Neuronal stem cell (in vitro differentiated cells): ENCODE measurements at regions not wholly inside any gene's neighbourhood (a gene's known extent, or its start where the extent isn't known, plus 50 kb on each side); places are given as distances from the start of the nearest gene placed in this dataset.

Source experiments
- DNase-seq: peaks from one replicate; pipeline ENCODE4 v3.0.0-alpha.2; 2013; ENCODE audit warnings: low spot score
- H2AFZ ChIP-seq: one replicate; pipeline ENCODE4 v1.6.1; 2013; ENCODE audit warnings: mild to moderate bottlenecking, low read length, inconsistent platforms
- H2AK5ac ChIP-seq: 2 replicates; pipeline ENCODE4 v1.6.1; 2013; ENCODE audit warnings: low read depth, mild to moderate bottlenecking, inconsistent platforms, low read length, moderate library complexity, mixed read lengths
- H2BK120ac ChIP-seq: 2 replicates; pipeline ENCODE4 v1.6.1; 2013; ENCODE audit warnings: low read depth, mild to moderate bottlenecking, inconsistent platforms, low read length, moderate library complexity, mixed read lengths
- H2BK12ac ChIP-seq: one replicate; pipeline ENCODE4 v1.6.1; 2013; ENCODE audit warnings: low read length, inconsistent platforms
- H2BK15ac ChIP-seq: 2 replicates; pipeline ENCODE4 v1.6.1; 2013; ENCODE audit warnings: mild to moderate bottlenecking, low read length, inconsistent platforms, mixed read lengths
- H2BK5ac ChIP-seq: one replicate; pipeline ENCODE4 v1.6.1; 2013; ENCODE audit warnings: inconsistent platforms, mild to moderate bottlenecking, low read length, moderate library complexity
- H3K14ac ChIP-seq: one replicate; pipeline ENCODE4 v1.6.1; 2013; ENCODE audit warnings: low read length, inconsistent platforms
- H3K18ac ChIP-seq: 2 replicates; pipeline ENCODE4 v1.6.1; 2013; ENCODE audit warnings: low read length, inconsistent platforms
- H3K23ac ChIP-seq: 2 replicates; pipeline ENCODE4 v1.6.1; 2013; ENCODE audit warnings: low read depth, mild to moderate bottlenecking, mixed read lengths, low read length, inconsistent platforms; ENCODE audit not compliant: poor library complexity
- H3K27ac ChIP-seq: replicated peaks from 3 replicates; pipeline ENCODE4 v1.5.1; 2013; ENCODE audit warnings: low read length, inconsistent platforms
- H3K27me3 ChIP-seq, 3 experiments: 2 replicates each; pipeline ENCODE4 v1.6.1; 2013; ENCODE audit warnings: low read length in 3 of 3, mild to moderate bottlenecking in 2 of 3, inconsistent platforms in 1 of 3, low read depth in 1 of 3, mixed read lengths in 1 of 3, moderate library complexity in 1 of 3; ENCODE audit not compliant: control insufficient read depth in 3 of 3, insufficient read depth in 3 of 3
- H3K36me3 ChIP-seq, 2 donors: replicated peaks in 1 of 2; 2 replicates each; pipeline ENCODE4 v1.6.1; 2013; ENCODE audit warnings: low read length in 2 of 2; ENCODE audit not compliant: control insufficient read depth in 2 of 2, insufficient read depth in 2 of 2
- H3K4ac ChIP-seq: 2 replicates; pipeline ENCODE4 v1.6.1; 2013; ENCODE audit warnings: inconsistent platforms, mild to moderate bottlenecking, low read length, moderate library complexity
- H3K4me1 ChIP-seq, 2 donors: 1 replicate in 1 of 2; 2 replicates in 1 of 2; pipeline ENCODE4 v1.6.1; 2013; ENCODE audit warnings: low read length in 2 of 2, low read depth in 1 of 2; ENCODE audit not compliant: control insufficient read depth in 2 of 2, insufficient read depth in 1 of 2
- H3K4me2 ChIP-seq: one replicate; pipeline ENCODE4 v1.6.1; 2013; ENCODE audit warnings: mild to moderate bottlenecking, low read length, inconsistent platforms; ENCODE audit not compliant: insufficient read depth, poor library complexity, severe bottlenecking
- H3K4me3 ChIP-seq, 2 donors: 2 replicates each; pipeline ENCODE4 v1.5.1; 2013; ENCODE audit warnings: low read length in 2 of 2, mild to moderate bottlenecking in 2 of 2, inconsistent platforms in 1 of 2, moderate library complexity in 1 of 2
- H3K79me1 ChIP-seq: one replicate; pipeline ENCODE4 v1.6.1; 2013; ENCODE audit warnings: low read depth, mild to moderate bottlenecking, inconsistent platforms, low read length, moderate library complexity
- H3K9ac ChIP-seq: one replicate; pipeline ENCODE4 v1.6.1; 2013; ENCODE audit warnings: mild to moderate bottlenecking, low read depth, low read length, inconsistent platforms; ENCODE audit not compliant: poor library complexity
- H3K9me3 ChIP-seq, 2 donors: replicated peaks in 1 of 2; 2 replicates each; pipeline versions ENCODE3 to v1.6.1; 2013; ENCODE audit warnings: low read length in 2 of 2, mild to moderate bottlenecking in 2 of 2, inconsistent platforms in 1 of 2, low read depth in 1 of 2, mixed read lengths in 1 of 2, moderate library complexity in 1 of 2; ENCODE audit not compliant: control insufficient read depth in 2 of 2, insufficient read depth in 1 of 2
- H4K8ac ChIP-seq: one replicate; pipeline ENCODE4 v1.6.1; 2013; ENCODE audit warnings: low read depth, mild to moderate bottlenecking, inconsistent platforms, low read length, moderate library complexity
- H4K91ac ChIP-seq: one replicate; pipeline ENCODE4 v1.6.1; 2013; ENCODE audit warnings: low read length, low read depth, mild to moderate bottlenecking, inconsistent platforms; ENCODE audit not compliant: poor library complexity
- WGBS, 2 donors: extraction: QIAGEN DNeasy Blood & Tissue Kit; methylation state at CpG; one replicate each; pipeline ENCODE4 v1.1.7; 2013; ENCODE audit warnings: missing lambda C conversion rate in 2 of 2, mixed read lengths in 1 of 2; ENCODE audit not compliant: insufficient read length in 2 of 2, insufficient replicate concordance in 1 of 2; ENCODE audit errors: extremely low coverage in 2 of 2; 5-methylcytosine and 5-hydroxymethylcytosine counted together

DNA sequence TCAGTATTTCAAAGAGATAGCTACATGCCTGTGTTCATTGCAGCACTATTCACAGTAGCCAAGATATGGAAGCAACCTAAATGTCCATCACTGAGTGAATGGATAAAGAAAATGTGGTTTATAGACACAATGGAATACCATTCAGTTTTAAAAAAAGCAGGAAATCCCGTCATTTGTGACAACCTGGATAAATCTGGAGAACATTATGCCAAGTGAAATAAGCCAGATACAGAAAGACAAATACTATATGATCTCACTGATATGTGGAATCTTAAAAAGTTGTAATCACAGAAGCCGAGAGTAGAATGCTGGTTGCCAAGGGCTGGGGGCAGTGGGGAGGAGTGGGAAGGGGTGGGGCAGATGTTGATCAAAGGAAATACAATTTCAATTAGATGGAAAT is 235.8 kb upstream of the IGFBP3 start:
- WGBS, 2 donors, result no CpG with 5 or more reads among the region's 2 CpGs
- H2BK5ac ChIP-seq, result no peak overlapping the region
- no peak for DNase-seq
- no peaks in the 10 kb centered on the region for H3K9me3 ChIP-seq
- no peak overlapping the region for H2BK15ac ChIP-seq
- no peak overlapping the region for H3K23ac ChIP-seq
- H4K8ac ChIP-seq, result no peak overlapping the region
- no peak overlapping the region for H3K4ac ChIP-seq
- no peak overlapping the region for H3K4me3 ChIP-seq
- no peaks in the 10 kb centered on the region for H3K79me1 ChIP-seq
- H2AK5ac ChIP-seq, result no peak overlapping the region
- no peak overlapping the region for H2BK120ac ChIP-seq
- no peak overlapping the region for H3K18ac ChIP-seq
- no peaks in the 10 kb centered on the region for H3K27me3 ChIP-seq
- no peaks in the 10 kb centered on the region for H3K36me3 ChIP-seq
- H3K4me2 ChIP-seq, result no peak overlapping the region
- no peak overlapping the region for H3K9ac ChIP-seq
- H3K4me1 ChIP-seq, result no peaks in the 10 kb centered on the region
- no peak overlapping the region for H3K14ac ChIP-seq
- H4K91ac ChIP-seq, result no peak overlapping the region
- no peak overlapping the region for H2AFZ ChIP-seq
- no peak overlapping the region for H2BK12ac ChIP-seq
- H3K27ac ChIP-seq, result no peak overlapping the region

DNA sequence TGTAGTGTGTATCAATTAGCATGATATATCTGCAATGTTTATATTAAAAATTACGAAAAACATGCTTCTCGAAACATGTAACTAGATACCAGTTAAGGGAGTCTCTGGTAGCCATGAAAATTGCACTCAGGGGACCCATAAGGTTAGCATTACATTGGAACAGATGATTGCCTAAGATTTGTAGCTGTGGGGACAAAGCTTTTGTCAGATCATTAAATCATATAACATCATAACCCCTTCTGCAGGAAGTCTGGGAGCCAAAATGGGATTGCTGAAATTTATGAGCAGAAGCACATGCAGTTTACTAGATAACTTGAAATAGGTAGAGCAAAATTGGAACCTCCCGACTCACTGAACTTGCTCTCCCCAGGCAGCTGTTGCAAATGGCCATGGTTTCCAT is 235.0 kb upstream of the IGFBP3 start:
- Histone ChIP-seq H3K18ac (no peak overlapping the region), H2BK120ac (no peak overlapping the region), H4K91ac (no peak overlapping the region), H3K14ac (no peak overlapping the region), H2BK12ac (no peak overlapping the region), H3K79me1 (no peaks in the 10 kb centered on the region), H3K4ac (no peak overlapping the region), H3K4me1 (no peaks in the 10 kb centered on the region), H3K4me3 (no peak overlapping the region), H3K36me3 (no peaks in the 10 kb centered on the region), H3K27ac (no peak overlapping the region), H2AFZ (no peak overlapping the region), H3K9ac (no peak overlapping the region), H2BK15ac (no peak overlapping the region), H3K4me2 (no peak overlapping the region), H2BK5ac (no peak overlapping the region), H2AK5ac (no peak overlapping the region), H3K27me3 (no peaks in the 10 kb centered on the region), H3K9me3 (no peaks in the 10 kb centered on the region), H4K8ac (no peak overlapping the region), H3K23ac (no peak overlapping the region)
- DNase-seq, result no peak
- WGBS, 2 donors, result no CpG with 5 or more reads among the region's 3 CpGs

DNA sequence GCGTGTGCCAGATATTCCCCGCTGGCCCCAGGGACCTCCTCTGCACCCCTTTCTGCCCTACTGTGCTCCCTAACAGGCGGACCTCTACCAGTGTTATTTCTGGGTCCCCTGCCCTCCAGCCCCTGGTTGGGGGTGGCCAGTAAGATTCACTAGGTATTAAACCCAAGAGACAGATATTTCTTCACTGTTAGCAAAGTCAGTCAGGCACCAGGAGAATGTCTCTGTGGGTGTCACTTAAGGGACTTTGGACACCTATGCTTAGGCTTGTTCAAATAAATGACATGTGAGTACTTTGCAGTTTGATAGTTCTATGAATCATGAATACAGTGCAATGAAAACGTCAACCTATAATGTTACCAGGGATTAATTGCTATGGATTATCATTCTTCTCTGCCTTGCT is 234.3 kb upstream of the IGFBP3 start:
- Histone ChIP-seq H2AK5ac (no peak overlapping the region), H3K4me2 (no peak overlapping the region), H2AFZ (no peak overlapping the region), H3K4ac (no peak overlapping the region), H2BK5ac (no peak overlapping the region), H3K4me1 (no peaks in the 10 kb centered on the region), H3K9ac (no peak overlapping the region), H3K9me3 (no peaks in the 10 kb centered on the region), H3K14ac (no peak overlapping the region), H4K8ac (no peak overlapping the region), H3K79me1 (no peaks in the 10 kb centered on the region), H3K27ac (no peak overlapping the region), H3K27me3 (no peaks in the 10 kb centered on the region), H3K4me3 (no peak overlapping the region), H2BK15ac (no peak overlapping the region), H3K36me3 (no peaks in the 10 kb centered on the region), H3K23ac (no peak overlapping the region), H2BK120ac (no peak overlapping the region), H2BK12ac (no peak overlapping the region), H3K18ac (no peak overlapping the region), H4K91ac (no peak overlapping the region)
- no CpG with 5 or more reads among the region's 4 CpGs for WGBS, 2 donors
- DNase-seq, result no peak

DNA sequence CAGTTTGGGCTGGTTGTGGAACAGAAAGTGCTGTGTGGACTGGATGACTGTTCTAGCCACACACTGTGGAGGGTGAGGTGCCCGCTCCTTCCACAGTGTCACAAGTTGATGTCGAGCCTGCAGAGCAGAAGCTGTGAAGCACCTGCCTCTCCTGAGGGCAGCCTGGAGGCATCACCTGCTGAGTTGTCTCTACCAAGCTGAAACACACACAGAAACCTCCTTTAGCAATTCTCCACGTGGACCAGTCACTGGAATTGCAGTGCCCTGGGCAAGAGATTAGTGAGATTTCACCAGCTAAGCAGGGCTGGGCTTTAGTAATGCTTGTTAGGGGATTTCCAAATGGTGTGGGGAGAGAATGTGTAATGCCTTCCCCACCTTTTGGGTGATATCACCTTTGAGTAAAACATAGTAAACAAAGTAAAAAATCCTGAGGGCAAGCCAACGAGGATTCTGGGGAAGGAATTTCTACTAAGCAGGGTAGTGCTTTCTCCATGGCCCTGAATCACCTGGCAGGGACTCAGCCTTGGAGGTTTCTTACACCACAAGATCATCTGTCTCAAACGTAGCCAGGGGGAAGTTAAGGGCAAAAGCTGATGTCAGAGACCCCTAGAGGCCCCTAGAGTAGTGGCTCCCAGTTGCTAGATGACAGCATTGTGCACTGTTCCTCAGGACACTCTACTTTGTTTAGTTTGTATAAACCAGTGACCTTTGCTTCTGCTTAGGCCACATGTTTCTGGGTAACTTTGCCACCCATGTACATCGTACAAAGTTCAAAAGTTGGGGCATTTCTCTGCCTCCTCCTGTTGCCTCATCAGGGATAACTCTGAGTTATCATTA is 233.1 kb upstream of the IGFBP3 start:
- no peak overlapping the region for H2BK120ac ChIP-seq
- no peak for DNase-seq
- no peak overlapping the region for H2BK15ac ChIP-seq
- no peak overlapping the region for H3K9ac ChIP-seq
- H3K4ac ChIP-seq, result no peak overlapping the region
- no peaks in the 10 kb centered on the region for H3K27me3 ChIP-seq
- H3K36me3 ChIP-seq, result no peaks in the 10 kb centered on the region
- H3K4me1 ChIP-seq, result no peaks in the 10 kb centered on the region
- no peak overlapping the region for H3K4me2 ChIP-seq
- no peak overlapping the region for H3K4me3 ChIP-seq
- H3K23ac ChIP-seq, result no peak overlapping the region
- H2AK5ac ChIP-seq, result no peak overlapping the region
- no peaks in the 10 kb centered on the region for H3K79me1 ChIP-seq
- WGBS, 2 donors, result no CpG with 5 or more reads among the region's 6 CpGs
- H2AFZ ChIP-seq, result peak overlapping the region; percentile 19
- no peak overlapping the region for H4K8ac ChIP-seq
- no peak overlapping the region for H4K91ac ChIP-seq
- no peaks in the 10 kb centered on the region for H3K9me3 ChIP-seq
- H2BK12ac ChIP-seq, result no peak overlapping the region
- no peak overlapping the region for H3K27ac ChIP-seq
- no peak overlapping the region for H3K14ac ChIP-seq
- H3K18ac ChIP-seq, result peak overlapping the region; percentile 55
- no peak overlapping the region for H2BK5ac ChIP-seq
